ENCODE measurements at regions not wholly inside any gene's neighbourhood (a gene's known extent, or its start where the extent isn't known, plus 50 kb on each side); places are given as distances from the start of the nearest gene placed in this dataset.
A peak's percentile ranks its signal among the peaks of the same experiment; 100 is the strongest.

DNA sequence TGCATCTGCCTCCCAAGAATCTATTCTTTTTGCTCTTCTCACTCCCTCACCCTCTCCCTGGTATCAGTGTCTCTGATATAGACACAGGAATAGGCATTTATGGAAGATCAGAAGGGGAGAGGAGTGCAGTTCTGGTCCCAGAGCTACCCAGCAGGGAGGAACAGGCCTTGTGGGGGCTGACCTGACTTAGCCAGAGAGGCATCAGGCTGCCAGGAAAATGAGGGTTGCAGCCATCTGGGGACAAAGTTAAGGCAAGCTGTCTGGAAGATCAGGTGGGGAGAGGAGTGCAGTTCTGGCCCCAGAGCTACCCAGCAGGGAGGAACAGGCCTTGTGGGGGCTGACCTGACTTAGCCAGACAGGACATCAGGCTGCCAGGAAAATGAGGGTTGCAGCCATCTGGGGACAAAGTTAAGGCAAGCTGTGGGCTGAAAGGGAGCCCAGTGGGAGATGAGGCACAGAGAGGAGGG, 69.9 kb upstream of the HK2 start:
- Histone ChIP-seq H3K9ac (ENCODE audit: low read length) (no peak overlapping the region), H3K27me3 (ENCODE audit: control insufficient read depth in 1 of 2, insufficient read depth in 1 of 2, low read length in 2 of 2) (no peaks in the 10 kb centered on the region), H2BK5ac (ENCODE audit: low read depth, low read length, poor library complexity, severe bottlenecking) (no peak overlapping the region)

GRCh38 chr2:74764429-74765272, 69.3 kb upstream of the HK2 start:
- WGBS, result 0% methylated on average over 5 of the region's 5 CpGs

More for the DNA sequence above, 69.9 kb upstream of the HK2 start:
- Histone ChIP-seq H3K18ac (ENCODE audit: low read depth in 1 of 2, low read length in 2 of 2) (peak overlapping the region; percentile 86 to 96), H3K36me3 (ENCODE audit: control insufficient read depth in 1 of 2, insufficient read depth in 2 of 2, low read depth in 1 of 2, low read length in 2 of 2) (no peaks in the 10 kb centered on the region), H4K91ac (ENCODE audit: low read length) (peak overlapping the region; percentile 84), H3K9me3 (ENCODE audit: control insufficient read depth, low read length) (peaks cover 6% of the 10 kb centered on the region), H4K8ac (ENCODE audit: low read length) (peak overlapping the region; percentile 88), H2BK120ac (ENCODE audit: low read depth, low read length) (peak overlapping the region; percentile 22), H3K14ac (ENCODE audit: low read length in 2 of 2) (peak overlapping the region in 1 of 2 experiments; percentile 55), H2BK15ac (ENCODE audit: low read depth, poor library complexity, severe bottlenecking) (peak overlapping the region; percentile 6), H3K23ac (ENCODE audit: low read length in 2 of 2) (no peak overlapping the region), H3K27ac (ENCODE audit: low read length, poor library complexity, severe bottlenecking) (no peak overlapping the region), H3K4ac (ENCODE audit: low read depth in 1 of 2, low read length in 2 of 2) (peak overlapping the region; percentile 81 to 93), H3K4me3 (ENCODE audit: insufficient read depth in 1 of 2, low read depth in 1 of 2, low read length in 2 of 2) (no peak overlapping the region), H2AK5ac (ENCODE audit: low read length, severe bottlenecking) (no peak overlapping the region), H3K79me1 (replicated peaks; ENCODE audit: low read length, poor library complexity, severe bottlenecking) (no peaks in the 10 kb centered on the region), H3K4me2 (ENCODE audit: low read length, poor library complexity, severe bottlenecking) (no peak overlapping the region), H2BK12ac (ENCODE audit: low read length in 2 of 2) (peak overlapping the region; percentile 15 to 89), H3K4me1 (ENCODE audit: control insufficient read depth, insufficient read depth, low read depth, low read length) (peaks cover 11% of the 10 kb centered on the region), H2AFZ (ENCODE audit: low read depth, low read length) (no peak overlapping the region)
- peak; percentile 13 for DNase-seq

DNA sequence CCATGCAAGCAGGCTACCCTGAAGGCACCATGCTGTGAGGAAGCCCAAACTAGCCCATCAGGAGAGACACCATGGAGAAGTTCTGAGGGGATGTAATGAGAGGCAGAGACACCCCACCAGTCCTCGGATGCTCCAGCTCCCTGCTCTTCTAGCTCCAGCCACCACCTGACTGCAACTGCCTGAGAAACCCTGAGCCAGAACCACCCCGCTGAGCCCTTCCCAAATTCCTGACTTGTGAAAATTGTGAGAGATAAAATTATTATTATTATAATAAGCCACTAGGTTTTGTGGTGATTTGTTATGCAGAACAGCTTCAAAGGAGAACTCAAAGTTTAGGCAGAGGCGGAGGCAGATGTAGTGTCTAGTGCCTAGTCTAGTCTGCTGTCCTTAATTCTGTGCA, 67.1 kb upstream of the HK2 start:
- Histone ChIP-seq H3K18ac (ENCODE audit: low read depth in 1 of 2, low read length in 2 of 2) (peak overlapping the region; percentile 77 to 93), H3K4me2 (ENCODE audit: low read length, poor library complexity, severe bottlenecking) (no peak overlapping the region), H4K8ac (ENCODE audit: low read length) (no peak overlapping the region), H3K79me1 (replicated peaks; ENCODE audit: low read length, poor library complexity, severe bottlenecking) (no peaks in the 10 kb centered on the region), H4K91ac (ENCODE audit: low read length) (peak overlapping the region; percentile 74), H2BK12ac (ENCODE audit: low read length in 2 of 2) (peak overlapping the region; percentile 84 to 99), H2AK5ac (ENCODE audit: low read length, severe bottlenecking) (peak overlapping the region; percentile 92), H3K23ac (ENCODE audit: low read length in 2 of 2) (no peak overlapping the region), H3K36me3 (ENCODE audit: control insufficient read depth in 1 of 2, insufficient read depth in 2 of 2, low read depth in 1 of 2, low read length in 2 of 2) (no peaks in the 10 kb centered on the region), H2AFZ (ENCODE audit: low read depth, low read length) (no peak overlapping the region), H3K4me1 (ENCODE audit: control insufficient read depth, insufficient read depth, low read depth, low read length) (peaks cover 11% of the 10 kb centered on the region), H3K27me3 (ENCODE audit: control insufficient read depth in 1 of 2, insufficient read depth in 1 of 2, low read length in 2 of 2) (no peaks in the 10 kb centered on the region), H2BK5ac (ENCODE audit: low read depth, low read length, poor library complexity, severe bottlenecking) (no peak overlapping the region), H3K9ac (ENCODE audit: low read length) (no peak overlapping the region), H2BK15ac (ENCODE audit: low read depth, poor library complexity, severe bottlenecking) (no peak overlapping the region), H2BK120ac (ENCODE audit: low read depth, low read length) (peak overlapping the region; percentile 39), H3K4me3 (ENCODE audit: insufficient read depth in 1 of 2, low read depth in 1 of 2, low read length in 2 of 2) (no peak overlapping the region), H3K4ac (ENCODE audit: low read depth in 1 of 2, low read length in 2 of 2) (peak overlapping the region; percentile 70 to 95), H3K27ac (ENCODE audit: low read length, poor library complexity, severe bottlenecking) (peak overlapping the region; percentile 49), H3K9me3 (ENCODE audit: control insufficient read depth, low read length) (peaks cover 6% of the 10 kb centered on the region), H3K14ac (ENCODE audit: low read length in 2 of 2) (peak overlapping the region in 1 of 2 experiments; percentile 68)
- DNase-seq, result no peak
- 89% methylated on average over 1 of the region's 3 CpGs for WGBS

More at GRCh38 chr2:74764429-74765272, 69.3 kb upstream of the HK2 start:
- Histone ChIP-seq H4K8ac (ENCODE audit: low read length) (peak overlapping the region; percentile 88), H3K79me1 (replicated peaks; ENCODE audit: low read length, poor library complexity, severe bottlenecking) (no peaks in the 10 kb centered on the region), H3K18ac (ENCODE audit: low read depth in 1 of 2, low read length in 2 of 2) (peak overlapping the region; percentile 86 to 96), H3K4ac (ENCODE audit: low read depth in 1 of 2, low read length in 2 of 2) (peak overlapping the region; percentile 81 to 93), H3K4me3 (ENCODE audit: insufficient read depth in 1 of 2, low read depth in 1 of 2, low read length in 2 of 2) (no peak overlapping the region), H2BK15ac (ENCODE audit: low read depth, poor library complexity, severe bottlenecking) (no peak overlapping the region), H3K14ac (ENCODE audit: low read length in 2 of 2) (no peak overlapping the region), H2BK5ac (ENCODE audit: low read depth, low read length, poor library complexity, severe bottlenecking) (no peak overlapping the region), H3K23ac (ENCODE audit: low read length in 2 of 2) (no peak overlapping the region), H3K9ac (ENCODE audit: low read length) (no peak overlapping the region), H3K4me2 (ENCODE audit: low read length, poor library complexity, severe bottlenecking) (no peak overlapping the region), H2AK5ac (ENCODE audit: low read length, severe bottlenecking) (no peak overlapping the region), H2BK12ac (ENCODE audit: low read length in 2 of 2) (peak overlapping the region; percentile 15 to 89), H2AFZ (ENCODE audit: low read depth, low read length) (no peak overlapping the region), H3K36me3 (ENCODE audit: control insufficient read depth in 1 of 2, insufficient read depth in 2 of 2, low read depth in 1 of 2, low read length in 2 of 2) (no peaks in the 10 kb centered on the region), H3K4me1 (ENCODE audit: control insufficient read depth, insufficient read depth, low read depth, low read length) (peaks cover 11% of the 10 kb centered on the region), H3K9me3 (ENCODE audit: control insufficient read depth, low read length) (peaks cover 6% of the 10 kb centered on the region), H4K91ac (ENCODE audit: low read length) (peak overlapping the region; percentile 84), H3K27ac (ENCODE audit: low read length, poor library complexity, severe bottlenecking) (no peak overlapping the region), H3K27me3 (ENCODE audit: control insufficient read depth in 1 of 2, insufficient read depth in 1 of 2, low read length in 2 of 2) (no peaks in the 10 kb centered on the region), H2BK120ac (ENCODE audit: low read depth, low read length) (peak overlapping the region; percentile 74)
- peak; percentile 96 for DNase-seq

- H2BK5ac ChIP-seq (ENCODE audit: low read depth, low read length, poor library complexity, severe bottlenecking), result no peak overlapping the region
- peaks cover 6% of the 10 kb centered on the region for H3K9me3 ChIP-seq (ENCODE audit: control insufficient read depth, low read length)
- H3K14ac ChIP-seq (ENCODE audit: low read length in 2 of 2), result no peak overlapping the region
- H3K4me2 ChIP-seq (ENCODE audit: low read length, poor library complexity, severe bottlenecking), result peak overlapping the region; percentile 36
- H3K79me1 ChIP-seq (replicated peaks; ENCODE audit: low read length, poor library complexity, severe bottlenecking), result no peaks in the 10 kb centered on the region
- peak overlapping the region; percentile 39 for H2BK120ac ChIP-seq (ENCODE audit: low read depth, low read length)
- no peak overlapping the region for H2AK5ac ChIP-seq (ENCODE audit: low read length, severe bottlenecking)
- H4K8ac ChIP-seq (ENCODE audit: low read length), result no peak overlapping the region
- no peak overlapping the region for H2AFZ ChIP-seq (ENCODE audit: low read depth, low read length)
- H3K36me3 ChIP-seq (ENCODE audit: control insufficient read depth in 1 of 2, insufficient read depth in 2 of 2, low read depth in 1 of 2, low read length in 2 of 2), result no peaks in the 10 kb centered on the region
- no peak overlapping the region for H3K23ac ChIP-seq (ENCODE audit: low read length in 2 of 2)
- peak overlapping the region; percentile 77 to 86 for H3K18ac ChIP-seq (ENCODE audit: low read depth in 1 of 2, low read length in 2 of 2)
- H3K4ac ChIP-seq (ENCODE audit: low read depth in 1 of 2, low read length in 2 of 2), result peak overlapping the region; percentile 52 to 70
- peak overlapping the region; percentile 84 to 95 for H2BK12ac ChIP-seq (ENCODE audit: low read length in 2 of 2)
- no peak overlapping the region for H2BK15ac ChIP-seq (ENCODE audit: low read depth, poor library complexity, severe bottlenecking)
- DNase-seq, result no peak
- peaks cover 11% of the 10 kb centered on the region for H3K4me1 ChIP-seq (ENCODE audit: control insufficient read depth, insufficient read depth, low read depth, low read length)
- no peak overlapping the region for H3K4me3 ChIP-seq (ENCODE audit: insufficient read depth in 1 of 2, low read depth in 1 of 2, low read length in 2 of 2)
- peak overlapping the region; percentile 93 for H4K91ac ChIP-seq (ENCODE audit: low read length)
- no peaks in the 10 kb centered on the region for H3K27me3 ChIP-seq (ENCODE audit: control insufficient read depth in 1 of 2, insufficient read depth in 1 of 2, low read length in 2 of 2)
- peak overlapping the region; percentile 70 for H3K27ac ChIP-seq (ENCODE audit: low read length, poor library complexity, severe bottlenecking)
- H3K9ac ChIP-seq (ENCODE audit: low read length), result no peak overlapping the region
- no CpG with 5 or more reads among the region's 2 CpGs for WGBS
Measured at GRCh38 chr2:74767618-74768017, 66.3 kb upstream of the HK2 start.

Measured in mesenchymal stem cell (in vitro differentiated cells and primary cell).